HepG2 (cell line): ENCODE measurements at regions not wholly inside any gene's neighbourhood (a gene's known extent, or its start where the extent isn't known, plus 50 kb on each side); places are given as distances from the start of the nearest gene placed in this dataset.

Experiments used
- CHD4 ChIP-seq: fragments of 200-600 bp; sonication (generic); IDR thresholded peaks from 2 replicates; pipeline ENCODE4 v1.7.0; 2017; ENCODE audit warnings: mild to moderate bottlenecking, low read length, borderline replicate concordance
- MAX ChIP-seq: IDR thresholded peaks from 2 replicates; pipeline ENCODE4 v1.6.1; 2012; ENCODE audit warnings: inconsistent platforms
- PTBP1 ChIP-seq: fragments of 200-400 bp; formaldehyde crosslinking; IDR thresholded peaks from 2 replicates; pipeline ENCODE4 v1.6.1; 2018; ENCODE audit warnings: low read length, low read depth; ENCODE audit not compliant: poor library complexity, severe bottlenecking
- ZFP1 ChIP-seq: IDR thresholded peaks from 2 replicates; pipeline ENCODE4 v1.6.1; 2016
- ZMAT3 ChIP-seq: sonication (generic); formaldehyde crosslinking; conservative IDR thresholded peaks from 2 replicates; pipeline ENCODE4 v1.7.0; 2021; ENCODE audit warnings: missing genetic modification reagents
- ZNF552 ChIP-seq: sonication (generic); formaldehyde crosslinking; IDR thresholded peaks from 2 replicates; pipeline ENCODE4 v1.9.0; 2022; ENCODE audit warnings: missing genetic modification reagents, mild to moderate bottlenecking, borderline replicate concordance

GRCh38 chr17:71176331-71176730, 944.5 kb upstream of the SOX9 start:
- TF ChIP-seq CHD4 (no peak), PTBP1 (no peak), ZNF552 (CRISPR knock-in tag) (no peak), ZMAT3 (no peak), ZFP1 (CRISPR knock-in tag) (no peak), MAX (no peak)
